Endothelial cell of umbilical vein (primary cell): ENCODE measurements at regions not wholly inside any gene's neighbourhood (a gene's known extent, or its start where the extent isn't known, plus 50 kb on each side); places are given as distances from the start of the nearest gene placed in this dataset.

Experiments
- BruUV-seq: library from RNA; stranded (reverse); fragments of 400-500 nt; replicated peaks from 2 replicates; lab custom pipeline; 2021; lab: Mats Ljungman, UMichigan
- CTCF ChIA-PET: fragments of 300-600, 350-600 bp; sonication (Branson Sonifier 250); formaldehyde crosslinking; loops from one replicate; lab custom pipeline; 2021; ENCODE audit warnings: antibody characterized with exemption, inconsistent platforms; lab: Charles Lee
- POLR2A ChIA-PET: fragments of 300-600, 350-600 bp; sonication (Branson Sonifier 250); formaldehyde crosslinking; loops from one replicate; lab custom pipeline; 2021; ENCODE audit warnings: antibody characterized with exemption, inconsistent platforms; lab: Charles Lee
- DNase-seq: peaks from one replicate; pipeline ENCODE4 v3.0.0-alpha.2; 2011; ENCODE audit warnings: low read depth, low spot score
- FAIRE-seq: peaks from 2 replicates; lab custom pipeline; 2011; peaks lifted over from hg19 to GRCh38; lab: Jason Lieb, UNC
- H2AFZ ChIP-seq: 2 replicates; pipeline ENCODE4 v1.6.0; 2012; ENCODE audit warnings: low read depth, low read length, control low read depth, inconsistent platforms
- H3K27ac ChIP-seq: 2 replicates; pipeline ENCODE4 v1.5.1; 2011; ENCODE audit warnings: low read depth, mild to moderate bottlenecking, control low read depth, low read length, moderate library complexity; ENCODE audit not compliant: insufficient read depth
- H3K27me3 ChIP-seq, 2 experiments: 2 replicates each; pipeline versions ENCODE4 v1.6.0 to v1.6.1; 2011; ENCODE audit warnings: low read length in 2 of 2, mixed read lengths in 1 of 2; ENCODE audit not compliant: control insufficient read depth in 2 of 2, insufficient read depth in 2 of 2
- H3K36me3 ChIP-seq, 2 experiments: 2 replicates in 1 of 2; 3 replicates in 1 of 2; pipeline ENCODE4 v1.5.1; 2011; ENCODE audit warnings: low read length in 2 of 2, mild to moderate bottlenecking in 1 of 2, moderate library complexity in 1 of 2; ENCODE audit not compliant: control insufficient read depth in 2 of 2, insufficient read depth in 2 of 2; ENCODE audit errors: extremely low read depth in 1 of 2
- H3K4me1 ChIP-seq: 3 replicates; pipeline ENCODE4 v1.5.1; 2011; ENCODE audit warnings: mild to moderate bottlenecking, low read length; ENCODE audit not compliant: control insufficient read depth, insufficient read depth; ENCODE audit errors: extremely low read depth
- H3K4me2 ChIP-seq: 2 replicates; pipeline ENCODE4 v1.6.1; 2011; ENCODE audit warnings: low read length, control low read depth, mixed read lengths; ENCODE audit not compliant: insufficient read depth
- H3K4me3 ChIP-seq, 3 experiments: fragments of 200-600 bp in 1 of 3; sonication (generic), shearing (Covaris generic) in 1 of 3; replicated peaks in 1 of 3; 2 replicates each; pipeline ENCODE4 v1.5.1; 2011 to 2016; ENCODE audit warnings: control low read depth in 3 of 3, low read length in 3 of 3, mild to moderate bottlenecking in 2 of 3, inconsistent platforms in 1 of 3, low read depth in 1 of 3, moderate library complexity in 1 of 3; ENCODE audit not compliant: insufficient read depth in 1 of 3
- H3K79me2 ChIP-seq: 2 replicates; pipeline ENCODE4 v1.6.0; 2012; ENCODE audit warnings: low read length, inconsistent platforms; ENCODE audit not compliant: control insufficient read depth, insufficient read depth
- H3K9ac ChIP-seq: replicated peaks from 2 replicates; pipeline ENCODE3; 2011; ENCODE audit warnings: low read length, control low read depth; ENCODE audit not compliant: insufficient read depth; ENCODE audit errors: extremely low read depth
- H3K9me1 ChIP-seq: replicated peaks from 3 replicates; pipeline ENCODE4 v1.6.0; 2011; ENCODE audit warnings: mild to moderate bottlenecking, low read length; ENCODE audit not compliant: control insufficient read depth, insufficient read depth; ENCODE audit errors: extremely low read depth
- H3K9me3 ChIP-seq: replicated peaks from 2 replicates; pipeline ENCODE4 v1.5.1; 2012; ENCODE audit warnings: low read length, inconsistent platforms; ENCODE audit not compliant: control insufficient read depth, insufficient read depth
- H4K20me1 ChIP-seq: replicated peaks from 2 replicates; pipeline ENCODE3; 2011; ENCODE audit warnings: mild to moderate bottlenecking, low read length; ENCODE audit not compliant: control insufficient read depth, insufficient read depth; ENCODE audit errors: extremely low read depth
- EZH2 ChIP-seq: IDR thresholded peaks from 2 replicates; pipeline ENCODE4 v1.6.1; 2012; ENCODE audit warnings: borderline replicate concordance, low read depth, mild to moderate bottlenecking, moderate library complexity, low read length, inconsistent platforms; ENCODE audit not compliant: severe bottlenecking
- FOS ChIP-seq: IDR thresholded peaks from 2 replicates; pipeline ENCODE4 v1.6.1; 2011; ENCODE audit warnings: mild to moderate bottlenecking, low read length, moderate library complexity, borderline replicate concordance; ENCODE audit not compliant: insufficient read depth
- GATA2 ChIP-seq: IDR thresholded peaks from 2 replicates; pipeline ENCODE4 v1.7.0; 2011; ENCODE audit warnings: low read depth, mild to moderate bottlenecking, moderate library complexity, mixed read lengths, low read length; ENCODE audit not compliant: insufficient read length, insufficient read depth
- JUN ChIP-seq: IDR thresholded peaks from 2 replicates; pipeline ENCODE4 v1.6.1; 2011; ENCODE audit warnings: borderline replicate concordance, low read depth; ENCODE audit not compliant: insufficient read length, insufficient read depth
- MYC ChIP-seq: IDR thresholded peaks from one replicate; pipeline ENCODE4 v1.6.1; 2011; ENCODE audit warnings: mild to moderate bottlenecking, low read depth, low read length
- POLR2A ChIP-seq: IDR thresholded peaks from 2 replicates; pipeline ENCODE4 v1.6.1; 2012; ENCODE audit warnings: low read depth, mild to moderate bottlenecking, control low read depth, low read length
- POLR2AphosphoS5 ChIP-seq: IDR thresholded peaks from 2 replicates; pipeline ENCODE4 v1.6.1; 2012; ENCODE audit warnings: low read depth, mild to moderate bottlenecking, control low read depth, low read length, moderate library complexity; ENCODE audit not compliant: insufficient read depth
- dilution Hi-C: fragments of 300-500 bp; cut with MboI; formaldehyde crosslinking; loops from one replicate; pipeline ENCODE4 v1.15.0; 2019; ENCODE audit warnings: low sequenced_read_pairs; ENCODE audit not compliant: extremely low pct_ligation_motif_present
- intact Hi-C: fragments of 100-400 bp; cut with micrococcal nuclease; formaldehyde crosslinking; loops from one replicate; pipeline ENCODE4 v1.10.0; 2022
- TF ChIP-seq, protein P1 (sequence below), 2 donors: IDR thresholded peaks; 1 replicate in 1 of 2; 2 replicates in 1 of 2; pipeline ENCODE4 v1.5.1; 2011; ENCODE audit warnings: low read length in 2 of 2, mild to moderate bottlenecking in 2 of 2, moderate library complexity in 2 of 2, control low read depth in 1 of 2, inconsistent platforms in 1 of 2, low read depth in 1 of 2; ENCODE audit not compliant: insufficient read depth in 1 of 2; ENCODE audit errors: extremely low read depth in 1 of 2
- TF ChIP-seq, protein P2 (sequence below): IDR thresholded peaks from 2 replicates; pipeline ENCODE4 v1.6.1; 2011; ENCODE audit not compliant: insufficient read depth, insufficient read length

DNA sequence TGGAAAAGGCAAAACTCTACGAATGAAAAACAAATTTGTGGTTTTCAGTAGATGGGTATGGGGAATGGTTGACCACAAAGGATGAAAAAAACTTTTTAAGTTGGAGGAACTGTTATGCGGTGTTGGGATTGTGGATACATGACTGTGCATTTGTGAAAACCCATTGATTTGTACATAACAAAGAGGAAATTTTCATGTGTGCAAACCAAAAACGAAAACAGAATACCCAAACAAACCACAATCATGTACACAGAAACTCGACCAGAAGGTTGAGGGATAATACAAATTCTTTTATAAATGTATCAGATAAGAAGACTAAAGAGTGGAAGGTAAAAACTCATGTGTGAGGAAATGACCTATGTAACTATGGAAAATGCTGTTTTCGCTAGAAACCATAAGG, 1012.4 kb downstream of the CDH18 start:
- CTCF ChIA-PET: no interaction called here
- TF ChIP-seq EZH2: no peak
- TF ChIP-seq MYC: no peak
- no peak for TF ChIP-seq GATA2
- TF ChIP-seq, protein P1, sequence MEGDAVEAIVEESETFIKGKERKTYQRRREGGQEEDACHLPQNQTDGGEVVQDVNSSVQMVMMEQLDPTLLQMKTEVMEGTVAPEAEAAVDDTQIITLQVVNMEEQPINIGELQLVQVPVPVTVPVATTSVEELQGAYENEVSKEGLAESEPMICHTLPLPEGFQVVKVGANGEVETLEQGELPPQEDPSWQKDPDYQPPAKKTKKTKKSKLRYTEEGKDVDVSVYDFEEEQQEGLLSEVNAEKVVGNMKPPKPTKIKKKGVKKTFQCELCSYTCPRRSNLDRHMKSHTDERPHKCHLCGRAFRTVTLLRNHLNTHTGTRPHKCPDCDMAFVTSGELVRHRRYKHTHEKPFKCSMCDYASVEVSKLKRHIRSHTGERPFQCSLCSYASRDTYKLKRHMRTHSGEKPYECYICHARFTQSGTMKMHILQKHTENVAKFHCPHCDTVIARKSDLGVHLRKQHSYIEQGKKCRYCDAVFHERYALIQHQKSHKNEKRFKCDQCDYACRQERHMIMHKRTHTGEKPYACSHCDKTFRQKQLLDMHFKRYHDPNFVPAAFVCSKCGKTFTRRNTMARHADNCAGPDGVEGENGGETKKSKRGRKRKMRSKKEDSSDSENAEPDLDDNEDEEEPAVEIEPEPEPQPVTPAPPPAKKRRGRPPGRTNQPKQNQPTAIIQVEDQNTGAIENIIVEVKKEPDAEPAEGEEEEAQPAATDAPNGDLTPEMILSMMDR (IDR thresholded peaks at IDR 0.05; ENCODE audit: extremely low read depth in 1 of 2, insufficient read depth in 1 of 2, low read depth in 1 of 2, low read length in 2 of 2): no peak
- no peak for TF ChIP-seq FOS
- no peak for TF ChIP-seq JUN
- TF ChIP-seq, protein P2, sequence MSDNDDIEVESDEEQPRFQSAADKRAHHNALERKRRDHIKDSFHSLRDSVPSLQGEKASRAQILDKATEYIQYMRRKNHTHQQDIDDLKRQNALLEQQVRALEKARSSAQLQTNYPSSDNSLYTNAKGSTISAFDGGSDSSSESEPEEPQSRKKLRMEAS: no peak
- TF ChIP-seq POLR2A: no peak
- no peak for TF ChIP-seq POLR2AphosphoS5
- Histone ChIP-seq H3K79me2 (no peaks in the 10 kb centered on the region), H2AFZ (no peak overlapping the region), H4K20me1 (no peaks in the 10 kb centered on the region), H3K9me1 (no peaks in the 10 kb centered on the region), H3K4me1 (no peaks in the 10 kb centered on the region), H3K36me3 (no peaks in the 10 kb centered on the region), H3K4me3 (no peak overlapping the region), H3K9ac (no peak overlapping the region), H3K9me3 (peaks cover 1% of the 10 kb centered on the region), H3K27ac (no peak overlapping the region), H3K27me3 (no peaks in the 10 kb centered on the region), H3K4me2 (no peak overlapping the region)
- dilution Hi-C loops: no loop called here
- intact Hi-C loops: no loop called here
- BruUV-seq: no TSS peak
- no peak for DNase-seq
- POLR2A ChIA-PET: no interaction called here
- FAIRE-seq: no peak
